ENCODE measurements at regions not wholly inside any gene's neighbourhood (a gene's known extent, or its start where the extent isn't known, plus 50 kb on each side); places are given as distances from the start of the nearest gene placed in this dataset.

DNA sequence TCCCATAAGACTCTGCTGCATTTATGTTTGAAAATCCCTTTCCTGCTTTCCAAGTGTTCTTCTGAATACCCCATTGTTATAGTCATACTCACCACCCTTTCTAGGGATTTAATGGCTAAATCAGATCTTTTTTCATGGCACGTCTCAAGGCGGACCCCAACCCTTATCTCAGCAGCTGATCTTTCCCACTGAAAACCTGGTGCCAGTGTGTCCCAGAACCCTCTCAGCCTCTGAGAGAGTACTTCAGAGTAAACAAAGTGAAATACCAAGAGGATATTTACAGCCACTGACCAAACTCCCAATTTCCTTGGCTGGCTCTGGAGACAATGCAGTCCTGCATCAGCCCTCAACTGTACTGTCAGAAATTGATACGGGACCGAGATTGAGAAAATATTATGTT lies 101.7 kb downstream of the TMEM100 start:
- no peak overlapping the region for H3K4me3 ChIP-seq (ENCODE audit: insufficient read depth, low read length, poor library complexity, severe bottlenecking)
- H3K27me3 ChIP-seq (ENCODE audit: low read length), result no peaks in the 10 kb centered on the region
- no peak for TF ChIP-seq EZH2phosphoT487 (conservative IDR thresholded peaks at IDR 0.05; ENCODE audit: low read length)
- TF ChIP-seq, protein P1, sequence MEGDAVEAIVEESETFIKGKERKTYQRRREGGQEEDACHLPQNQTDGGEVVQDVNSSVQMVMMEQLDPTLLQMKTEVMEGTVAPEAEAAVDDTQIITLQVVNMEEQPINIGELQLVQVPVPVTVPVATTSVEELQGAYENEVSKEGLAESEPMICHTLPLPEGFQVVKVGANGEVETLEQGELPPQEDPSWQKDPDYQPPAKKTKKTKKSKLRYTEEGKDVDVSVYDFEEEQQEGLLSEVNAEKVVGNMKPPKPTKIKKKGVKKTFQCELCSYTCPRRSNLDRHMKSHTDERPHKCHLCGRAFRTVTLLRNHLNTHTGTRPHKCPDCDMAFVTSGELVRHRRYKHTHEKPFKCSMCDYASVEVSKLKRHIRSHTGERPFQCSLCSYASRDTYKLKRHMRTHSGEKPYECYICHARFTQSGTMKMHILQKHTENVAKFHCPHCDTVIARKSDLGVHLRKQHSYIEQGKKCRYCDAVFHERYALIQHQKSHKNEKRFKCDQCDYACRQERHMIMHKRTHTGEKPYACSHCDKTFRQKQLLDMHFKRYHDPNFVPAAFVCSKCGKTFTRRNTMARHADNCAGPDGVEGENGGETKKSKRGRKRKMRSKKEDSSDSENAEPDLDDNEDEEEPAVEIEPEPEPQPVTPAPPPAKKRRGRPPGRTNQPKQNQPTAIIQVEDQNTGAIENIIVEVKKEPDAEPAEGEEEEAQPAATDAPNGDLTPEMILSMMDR (IDR thresholded peaks at IDR 0.05; ENCODE audit: insufficient read depth, low read length, poor library complexity, severe bottlenecking), result no peak
- H3K9ac ChIP-seq (ENCODE audit: low read length), result no peak overlapping the region
- H3K4me2 ChIP-seq (ENCODE audit: low read depth, low read length, poor library complexity, severe bottlenecking), result no peak overlapping the region
- no peaks in the 10 kb centered on the region for H3K9me2 ChIP-seq (replicated peaks; ENCODE audit: insufficient read depth, low read length)
- no peak overlapping the region for H3K27ac ChIP-seq (ENCODE audit: low read depth, low read length)
- no peak overlapping the region for H2AFZ ChIP-seq (ENCODE audit: low read depth, low read length, severe bottlenecking)
- no peaks in the 10 kb centered on the region for H3K9me3 ChIP-seq (ENCODE audit: insufficient read depth, low read length)
- H3K79me2 ChIP-seq (ENCODE audit: insufficient read depth, low read length), result no peaks in the 10 kb centered on the region
- no peaks in the 10 kb centered on the region for H3F3A ChIP-seq (ENCODE audit: insufficient read depth)
- no peaks in the 10 kb centered on the region for H3K36me3 ChIP-seq (ENCODE audit: low read length)
- H4K20me1 ChIP-seq (ENCODE audit: low read depth, low read length), result no peaks in the 10 kb centered on the region

DNA sequence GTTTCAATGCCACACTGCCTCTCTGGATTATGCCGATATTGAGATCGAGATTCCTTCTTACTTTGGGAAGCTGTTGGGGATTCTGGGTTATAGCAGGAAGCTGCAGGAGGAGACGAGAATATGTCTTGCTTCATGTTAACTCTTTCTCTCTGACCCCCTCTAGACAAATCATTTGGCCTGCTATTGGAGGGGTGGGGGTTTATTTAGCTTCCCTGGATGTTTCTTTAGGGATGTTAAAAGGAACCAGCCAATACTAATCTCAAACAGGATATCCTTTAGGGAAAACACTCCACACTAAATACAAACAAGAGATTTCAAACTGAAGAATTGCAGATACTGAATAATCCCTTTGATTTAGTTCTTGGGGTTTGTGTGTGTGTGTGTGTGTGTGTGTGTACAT lies 102.6 kb downstream of the TMEM100 start:
- TF ChIP-seq, protein P1 (IDR thresholded peaks at IDR 0.05; ENCODE audit: insufficient read depth, low read length, poor library complexity, severe bottlenecking), result no peak
- TF ChIP-seq EZH2phosphoT487 (conservative IDR thresholded peaks at IDR 0.05; ENCODE audit: low read length), result no peak
- no peaks in the 10 kb centered on the region for H3K27me3 ChIP-seq (ENCODE audit: low read length)
- H3K9me2 ChIP-seq (replicated peaks; ENCODE audit: insufficient read depth, low read length), result no peaks in the 10 kb centered on the region
- no peaks in the 10 kb centered on the region for H3K79me2 ChIP-seq (ENCODE audit: insufficient read depth, low read length)
- H4K20me1 ChIP-seq (ENCODE audit: low read depth, low read length), result no peaks in the 10 kb centered on the region
- H3K4me3 ChIP-seq (ENCODE audit: insufficient read depth, low read length, poor library complexity, severe bottlenecking), result no peak overlapping the region
- H3K36me3 ChIP-seq (ENCODE audit: low read length), result no peaks in the 10 kb centered on the region
- no peaks in the 10 kb centered on the region for H3K9me3 ChIP-seq (ENCODE audit: insufficient read depth, low read length)
- no peak overlapping the region for H3K27ac ChIP-seq (ENCODE audit: low read depth, low read length)
- no peak overlapping the region for H3K4me2 ChIP-seq (ENCODE audit: low read depth, low read length, poor library complexity, severe bottlenecking)
- H2AFZ ChIP-seq (ENCODE audit: low read depth, low read length, severe bottlenecking), result no peak overlapping the region
- H3F3A ChIP-seq (ENCODE audit: insufficient read depth), result no peaks in the 10 kb centered on the region
- no peak overlapping the region for H3K9ac ChIP-seq (ENCODE audit: low read length)

DNA sequence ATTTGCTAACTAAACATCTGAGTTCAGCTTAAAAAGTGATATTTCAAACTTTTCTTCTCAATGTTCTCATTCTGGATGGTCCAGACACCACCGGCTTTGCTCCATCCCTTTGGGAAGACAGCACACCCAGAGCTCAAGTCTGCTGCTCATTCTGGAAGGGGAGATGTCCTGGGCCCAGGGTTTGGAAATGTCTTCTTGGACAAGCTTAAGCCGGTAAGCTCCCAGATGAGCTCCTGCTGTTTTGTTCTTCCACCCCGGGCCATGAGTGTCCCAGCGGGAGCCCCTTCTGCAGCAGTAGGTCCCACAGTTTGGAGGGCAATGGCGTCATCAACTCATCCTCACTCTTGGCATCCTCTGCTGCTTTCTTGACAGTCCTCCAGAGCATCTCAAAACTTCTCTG lies 105.2 kb downstream of the TMEM100 start:
- Histone ChIP-seq H2AFZ (ENCODE audit: low read depth, low read length, severe bottlenecking) (no peak overlapping the region), H3K9ac (ENCODE audit: low read length) (no peak overlapping the region), H3K9me2 (replicated peaks; ENCODE audit: insufficient read depth, low read length) (no peaks in the 10 kb centered on the region), H3K4me2 (ENCODE audit: low read depth, low read length, poor library complexity, severe bottlenecking) (no peak overlapping the region), H3K27me3 (ENCODE audit: low read length) (no peaks in the 10 kb centered on the region), H3F3A (ENCODE audit: insufficient read depth) (no peaks in the 10 kb centered on the region), H3K36me3 (ENCODE audit: low read length) (no peaks in the 10 kb centered on the region), H3K27ac (ENCODE audit: low read depth, low read length) (no peak overlapping the region), H3K4me3 (ENCODE audit: insufficient read depth, low read length, poor library complexity, severe bottlenecking) (no peak overlapping the region), H3K79me2 (ENCODE audit: insufficient read depth, low read length) (no peaks in the 10 kb centered on the region), H4K20me1 (ENCODE audit: low read depth, low read length) (no peaks in the 10 kb centered on the region), H3K9me3 (ENCODE audit: insufficient read depth, low read length) (no peaks in the 10 kb centered on the region)
- TF ChIP-seq, protein P1 (IDR thresholded peaks at IDR 0.05; ENCODE audit: insufficient read depth, low read length, poor library complexity, severe bottlenecking), result no peak
- TF ChIP-seq EZH2phosphoT487 (conservative IDR thresholded peaks at IDR 0.05; ENCODE audit: low read length), result no peak

Measured in SU-DHL-6 (cell line).